A673 (cell line): ENCODE measurements at regions not wholly inside any gene's neighbourhood (a gene's known extent, or its start where the extent isn't known, plus 50 kb on each side); places are given as distances from the start of the nearest gene placed in this dataset.
"Not testable (repeated sequence)": the region's sequence is repeated elsewhere in the genome, so short reads cannot be mapped to it uniquely, and the experiment has no call there.

Source experiments
- BruUV-seq: library from RNA; stranded (reverse); fragments of 400-500 nt; replicated peaks from 2 replicates; lab custom pipeline; 2021; lab: Mats Ljungman, UMichigan
- CTCF ChIA-PET: fragments of 300-600 bp; sonication (Branson Sonifier 250); formaldehyde crosslinking; loops from one replicate; lab custom pipeline; 2022; ENCODE audit warnings: antibody characterized with exemption; lab: Charles Lee
- POLR2A ChIA-PET: fragments of 300-600 bp; sonication (Branson Sonifier 250); formaldehyde crosslinking; loops from one replicate; lab custom pipeline; 2022; ENCODE audit warnings: antibody characterized with exemption; ENCODE audit not compliant: low non-redundant PET; lab: Charles Lee
- DNase-seq: peaks from one replicate; pipeline ENCODE4 v3.0.0-alpha.2; 2015; ENCODE audit warnings: low spot score
- H3K27ac ChIP-seq: fragments of 200-600 bp; sonication (generic); 2 replicates; pipeline ENCODE4 v1.5.1; 2016; ENCODE audit warnings: mixed run types, low read depth, mild to moderate bottlenecking, mixed read lengths, antibody characterized with exemption, low read length; ENCODE audit not compliant: poor library complexity, severe bottlenecking
- H3K27me3 ChIP-seq: fragments of 200-600 bp; sonication (generic); replicated peaks from 2 replicates; pipeline ENCODE4 v1.6.1; 2017; ENCODE audit warnings: mixed run types, low read depth, mild to moderate bottlenecking, mixed read lengths, antibody characterized with exemption, low read length; ENCODE audit not compliant: insufficient read depth, poor library complexity
- H3K36me3 ChIP-seq: fragments of 200-600 bp; sonication (generic); 2 replicates; pipeline ENCODE4 v1.6.1; 2016; ENCODE audit warnings: mixed run types, mild to moderate bottlenecking, mixed read lengths, antibody characterized with exemption, low read length; ENCODE audit not compliant: insufficient read depth, poor library complexity, severe bottlenecking
- H3K4me1 ChIP-seq: fragments of 200-600 bp; sonication (generic); 2 replicates; pipeline ENCODE4 v1.6.1; 2017; ENCODE audit warnings: mixed run types, mild to moderate bottlenecking, mixed read lengths, antibody characterized with exemption, low read length; ENCODE audit not compliant: insufficient read depth, poor library complexity, severe bottlenecking
- H3K4me3 ChIP-seq: fragments of 200-600 bp; sonication (generic); 2 replicates; pipeline ENCODE4 v1.5.1; 2016; ENCODE audit warnings: low read depth, mixed run types, mild to moderate bottlenecking, mixed read lengths, low read length; ENCODE audit not compliant: poor library complexity, severe bottlenecking
- H3K9me3 ChIP-seq: fragments of 200-600 bp; sonication (generic); 2 replicates; pipeline ENCODE4 v1.6.1; 2016; ENCODE audit warnings: mixed run types, low read depth, mild to moderate bottlenecking, mixed read lengths, antibody characterized with exemption, low read length; ENCODE audit not compliant: poor library complexity, severe bottlenecking
- EZH2 ChIP-seq: fragments of 200-600 bp; sonication (generic); IDR thresholded peaks from 2 replicates; pipeline ENCODE4 v1.6.1; 2017; ENCODE audit warnings: borderline replicate concordance, low read depth, mild to moderate bottlenecking, mixed read lengths, antibody characterized with exemption, low read length; ENCODE audit not compliant: poor library complexity, severe bottlenecking
- intact Hi-C: fragments of 100-400 bp; cut with micrococcal nuclease; formaldehyde crosslinking; loops from one replicate; pipeline ENCODE4 v1.10.0; 2022; ENCODE audit not compliant: unreplicated experiment
- TF ChIP-seq, protein P1 (sequence below): fragments of 300-800, 200-600 bp; sonication (generic); conservative IDR thresholded peaks from 2 replicates; pipeline ENCODE4 v1.5.1; 2017; ENCODE audit warnings: low read depth, mild to moderate bottlenecking, antibody characterized with exemption, low read length, moderate library complexity, mixed read lengths

DNA sequence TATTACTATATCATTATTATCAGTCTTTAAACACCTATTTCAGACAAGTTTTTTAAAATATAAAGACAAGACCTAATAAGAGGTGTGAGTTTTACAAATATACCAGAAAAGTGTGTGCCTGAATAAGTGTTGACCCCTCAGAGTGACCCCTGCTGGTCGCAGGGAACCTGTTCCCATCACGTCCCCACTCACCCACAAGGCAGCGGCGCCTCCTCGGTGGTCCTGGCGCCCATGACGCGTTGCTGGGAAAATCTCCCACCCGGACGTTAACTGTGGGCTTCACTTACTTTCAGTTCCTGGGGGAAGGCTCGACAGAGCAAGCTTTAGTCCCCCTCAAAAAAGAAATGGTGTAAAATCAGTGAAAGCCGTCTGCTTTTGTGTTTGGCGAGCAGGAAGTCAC, 93.5 kb downstream of the TMEM18 start:
- H3K9me3 ChIP-seq = no peaks in the 10 kb centered on the region
- H3K27ac ChIP-seq = no peak overlapping the region
- no peaks in the 10 kb centered on the region for H3K27me3 ChIP-seq
- H3K4me3 ChIP-seq = no peak overlapping the region
- TF ChIP-seq, protein P1, sequence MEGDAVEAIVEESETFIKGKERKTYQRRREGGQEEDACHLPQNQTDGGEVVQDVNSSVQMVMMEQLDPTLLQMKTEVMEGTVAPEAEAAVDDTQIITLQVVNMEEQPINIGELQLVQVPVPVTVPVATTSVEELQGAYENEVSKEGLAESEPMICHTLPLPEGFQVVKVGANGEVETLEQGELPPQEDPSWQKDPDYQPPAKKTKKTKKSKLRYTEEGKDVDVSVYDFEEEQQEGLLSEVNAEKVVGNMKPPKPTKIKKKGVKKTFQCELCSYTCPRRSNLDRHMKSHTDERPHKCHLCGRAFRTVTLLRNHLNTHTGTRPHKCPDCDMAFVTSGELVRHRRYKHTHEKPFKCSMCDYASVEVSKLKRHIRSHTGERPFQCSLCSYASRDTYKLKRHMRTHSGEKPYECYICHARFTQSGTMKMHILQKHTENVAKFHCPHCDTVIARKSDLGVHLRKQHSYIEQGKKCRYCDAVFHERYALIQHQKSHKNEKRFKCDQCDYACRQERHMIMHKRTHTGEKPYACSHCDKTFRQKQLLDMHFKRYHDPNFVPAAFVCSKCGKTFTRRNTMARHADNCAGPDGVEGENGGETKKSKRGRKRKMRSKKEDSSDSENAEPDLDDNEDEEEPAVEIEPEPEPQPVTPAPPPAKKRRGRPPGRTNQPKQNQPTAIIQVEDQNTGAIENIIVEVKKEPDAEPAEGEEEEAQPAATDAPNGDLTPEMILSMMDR = 0 out of 2 replicates have a peak, but pooled peaks have one; percentile 19
- no peak for TF ChIP-seq EZH2
- ChIA-PET POLR2A (no interaction called here), CTCF (no interaction called here)
- H3K4me1 ChIP-seq = no peaks in the 10 kb centered on the region
- intact Hi-C loops = no loop called here
- DNase-seq = no peak
- BruUV-seq = no TSS peak
- no peaks in the 10 kb centered on the region for H3K36me3 ChIP-seq

DNA sequence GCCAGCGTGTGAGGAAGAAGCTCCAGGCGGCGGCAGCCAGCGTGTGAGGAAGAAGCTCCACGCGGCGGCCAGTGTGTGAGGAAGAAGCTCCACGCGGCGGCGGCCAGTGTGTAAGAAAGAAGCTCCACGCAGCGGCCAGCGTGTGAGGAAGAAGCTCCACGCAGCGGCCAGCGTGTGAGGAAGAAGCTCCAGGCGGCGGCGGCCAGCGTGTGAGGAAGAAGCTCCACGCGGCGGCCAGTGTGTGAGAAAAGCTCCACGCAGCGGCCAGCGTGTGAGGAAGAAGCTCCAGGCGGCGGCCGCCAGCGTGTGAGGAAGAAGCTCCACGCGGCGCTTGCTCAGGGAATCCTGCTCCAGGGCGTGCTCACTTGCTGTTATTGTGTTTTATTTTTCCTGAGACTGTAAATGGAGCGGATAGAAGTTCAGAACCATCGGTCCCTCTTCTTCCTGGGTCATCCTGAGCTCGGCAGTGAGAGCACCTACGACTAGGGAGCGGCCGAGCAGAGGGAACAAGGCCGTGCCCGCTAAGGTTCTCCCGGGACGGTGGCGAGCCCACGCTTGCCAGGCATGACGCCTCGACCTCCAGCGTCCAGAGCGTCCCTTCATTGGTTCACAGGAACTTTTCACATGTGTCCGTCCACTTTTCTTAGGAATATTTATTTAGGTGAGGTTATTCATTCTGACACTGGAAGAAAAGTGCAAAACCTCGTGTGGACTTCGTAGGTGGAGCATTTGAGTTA, 94.2 kb downstream of the TMEM18 start:
- TF ChIP-seq, protein P1 = no peak
- no peak for TF ChIP-seq EZH2
- no peaks in the 10 kb centered on the region for H3K36me3 ChIP-seq
- intact Hi-C loops = no loop called here
- H3K27me3 ChIP-seq = no peaks in the 10 kb centered on the region
- no peak overlapping the region for H3K4me3 ChIP-seq
- no peak overlapping the region for H3K27ac ChIP-seq
- BruUV-seq = no TSS peak
- CTCF ChIA-PET = no interaction called here
- DNase-seq = no peak
- POLR2A ChIA-PET = no interaction called here
- H3K9me3 ChIP-seq = no peaks in the 10 kb centered on the region
- H3K4me1 ChIP-seq = no peaks in the 10 kb centered on the region

DNA sequence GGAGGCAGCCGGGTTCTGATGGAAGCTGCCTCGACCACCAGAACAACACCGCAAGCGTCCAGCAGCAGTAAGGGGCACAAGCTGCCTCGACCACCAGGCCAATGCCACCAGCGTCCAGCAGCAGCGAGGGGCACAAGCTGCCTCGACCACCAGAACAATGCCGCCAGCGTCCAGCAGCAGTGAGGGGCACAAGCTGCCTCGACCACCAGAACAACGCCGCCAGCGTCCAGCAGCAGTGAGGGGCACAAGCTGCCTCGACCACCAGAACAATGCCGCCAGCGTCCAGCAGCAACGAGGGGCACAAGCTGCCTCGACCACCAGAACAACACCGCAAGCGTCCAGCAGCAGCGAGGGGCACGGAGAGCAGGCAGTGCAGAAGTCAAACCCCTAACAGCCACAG, 94.9 kb downstream of the TMEM18 start:
- BruUV-seq, intact Hi-C loops, POLR2A ChIA-PET: not testable (repeated sequence)

DNA sequence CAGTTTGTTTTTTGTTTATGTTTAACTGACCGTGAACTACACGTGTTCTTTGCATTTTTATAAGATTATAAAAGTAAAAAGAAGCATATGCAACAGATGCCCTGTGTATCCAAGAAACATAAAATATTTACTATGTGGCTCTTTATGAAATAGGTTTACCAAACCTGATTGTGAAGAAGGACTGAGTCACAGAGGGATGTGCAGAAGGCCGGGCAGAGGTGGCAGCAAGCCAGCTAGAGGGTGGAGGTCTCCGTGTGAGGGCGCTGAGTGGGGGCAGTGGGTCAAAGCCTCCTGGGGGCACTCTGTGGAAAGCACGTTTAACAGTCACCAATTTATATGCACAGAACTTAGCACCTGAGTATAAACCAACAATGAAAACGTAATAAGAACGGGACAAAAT, 97.2 kb downstream of the TMEM18 start:
- BruUV-seq = no TSS peak
- Histone ChIP-seq H3K4me1 (no peaks in the 10 kb centered on the region), H3K27ac (no peak overlapping the region), H3K9me3 (no peaks in the 10 kb centered on the region), H3K4me3 (no peak overlapping the region), H3K36me3 (no peaks in the 10 kb centered on the region), H3K27me3 (no peaks in the 10 kb centered on the region)
- DNase-seq = no peak
- ChIA-PET POLR2A (no interaction called here), CTCF (interaction anchor here (0.7 kb wide), 1 partner anchor 464 kb away, joined by 4 read pairs; no protein-coding TSS in a partner anchor)
- intact Hi-C loops = no loop called here
- TF ChIP-seq, protein P1 = no peak
- no peak for TF ChIP-seq EZH2

More for the DNA sequence above, 94.9 kb downstream of the TMEM18 start:
- H3K9me3 ChIP-seq, CTCF ChIA-PET, H3K4me1 ChIP-seq, DNase-seq, H3K27ac ChIP-seq, H3K4me3 ChIP-seq, H3K27me3 ChIP-seq, H3K36me3 ChIP-seq: not testable (repeated sequence)
